ENCODE measurements at regions not wholly inside any gene's neighbourhood (a gene's known extent, or its start where the extent isn't known, plus 50 kb on each side); places are given as distances from the start of the nearest gene placed in this dataset.

DNA sequence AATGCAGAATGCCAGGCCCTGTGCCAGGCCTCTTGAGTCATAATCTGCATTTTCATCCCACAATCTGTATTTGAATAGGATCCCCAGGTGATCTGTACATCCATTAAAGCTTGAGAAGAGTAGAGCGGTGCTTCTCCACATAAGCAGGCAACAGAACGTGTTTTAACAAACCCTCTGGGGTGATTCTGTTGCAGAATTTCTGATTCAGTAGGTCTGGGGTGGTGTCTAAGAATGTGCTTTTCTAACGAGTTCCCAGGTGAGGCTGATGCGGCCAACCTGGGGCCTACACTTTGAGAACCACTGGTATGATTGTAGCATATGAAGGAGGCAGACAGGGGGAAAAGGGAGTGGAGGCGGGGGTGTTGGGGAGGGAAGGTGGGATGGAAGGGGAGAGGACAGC lies 78.4 kb upstream of the POU3F1 start:
- TF ChIP-seq POLR2AphosphoS5 (IDR thresholded peaks at IDR 0.05) (no peak), CTCF (IDR thresholded peaks at IDR 0.05) (no peak), POLR2A (IDR thresholded peaks at IDR 0.05) (no peak)

All from breast epithelium (tissue), 3 donors.